Neural progenitor cell (in vitro differentiated cells): ENCODE measurements at regions not wholly inside any gene's neighbourhood (a gene's known extent, or its start where the extent isn't known, plus 50 kb on each side); places are given as distances from the start of the nearest gene placed in this dataset.

Experiments
- CTCF ChIP-seq: fragments of 200-600 bp; sonication (generic); IDR thresholded peaks from 2 replicates; pipeline ENCODE4 v1.5.1; 2017; ENCODE audit warnings: antibody characterized with exemption, mild to moderate bottlenecking
- EZH2 ChIP-seq: fragments of 200-600 bp; sonication (generic); IDR thresholded peaks from 2 replicates; pipeline ENCODE4 v1.6.1; 2017; ENCODE audit warnings: antibody characterized with exemption, mild to moderate bottlenecking, moderate library complexity
- EZH2phosphoT487 ChIP-seq: fragments of 200-600 bp; sonication (generic); IDR thresholded peaks from 2 replicates; pipeline ENCODE4 v1.6.1; 2017; ENCODE audit warnings: antibody characterized with exemption

GRCh38 chr2:120796094-120796493 is 60.4 kb downstream of the GLI2 start:
- TF ChIP-seq CTCF = no peak
- no peak for TF ChIP-seq EZH2phosphoT487
- TF ChIP-seq EZH2 = no peak
